B cell (primary cell): ENCODE measurements at regions not wholly inside any gene's neighbourhood (a gene's known extent, or its start where the extent isn't known, plus 50 kb on each side); places are given as distances from the start of the nearest gene placed in this dataset.

ENCODE experiments used
- ATAC-seq: fragments of 200-7000 bp; cut with Tn5 transposase; one replicate; pipeline ENCODE4 v1.10.0; 2021; ENCODE audit warnings: low read depth, mild to moderate bottlenecking, moderate number of reproducible peaks, moderate library complexity
- CTCF ChIA-PET: fragments of 350-600 bp; sonication (Branson Sonifier 250); formaldehyde crosslinking; loops from one replicate; lab custom pipeline; 2021; ENCODE audit warnings: antibody characterized with exemption, inconsistent platforms; lab: Charles Lee
- POLR2A ChIA-PET: fragments of 350-600 bp; sonication (Branson Sonifier 250); formaldehyde crosslinking; loops from one replicate; lab custom pipeline; 2021; ENCODE audit warnings: antibody characterized with exemption; lab: Charles Lee
- DNase-seq: peaks from one replicate; pipeline ENCODE4 v3.0.0; 2013
- H2AFZ ChIP-seq: 2 replicates; pipeline ENCODE4 v1.6.1; 2012; ENCODE audit warnings: mild to moderate bottlenecking, low read depth, low read length; ENCODE audit not compliant: insufficient read depth, poor library complexity, severe bottlenecking
- H3K27ac ChIP-seq, 2 donors: 1 replicate in 1 of 2; 2 replicates in 1 of 2; pipeline ENCODE4 v1.5.1; 2012 to 2013; ENCODE audit warnings: low read length in 2 of 2, mild to moderate bottlenecking in 2 of 2, moderate library complexity in 1 of 2
- H3K27me3 ChIP-seq, 4 experiments: fragments of 200-600 bp in 1 of 4; sonication (generic) in 1 of 4; replicated peaks in 1 of 4; 1 replicate in 2 of 4; 2 replicates in 2 of 4; pipeline versions ENCODE4 v1.6.1 to v1.7.0; 2013 to 2016; ENCODE audit warnings: low read length in 3 of 4, mild to moderate bottlenecking in 2 of 4, mixed read lengths in 1 of 4, moderate library complexity in 1 of 4; ENCODE audit not compliant: insufficient read depth in 4 of 4, control insufficient read depth in 3 of 4; ENCODE audit errors: control extremely low read depth in 1 of 4
- H3K36me3 ChIP-seq, 2 experiments: replicated peaks in 1 of 2; 1 replicate in 1 of 2; 2 replicates in 1 of 2; pipeline versions ENCODE4 v1.6.1 to v1.7.1; 2013; ENCODE audit warnings: low read length in 1 of 2; ENCODE audit not compliant: insufficient read depth in 2 of 2, control insufficient read depth in 1 of 2; ENCODE audit errors: control extremely low read depth in 1 of 2, extremely low read depth in 1 of 2
- H3K4me1 ChIP-seq, 2 donors: fragments of 200-600 bp in 1 of 2; sonication (generic) in 1 of 2; 1 replicate in 1 of 2; 2 replicates in 1 of 2; pipeline versions ENCODE4 v1.5.1 to v1.6.1; 2013 to 2017; ENCODE audit warnings: low read length in 2 of 2; ENCODE audit not compliant: control insufficient read depth in 2 of 2, insufficient read depth in 2 of 2
- H3K4me2 ChIP-seq: replicated peaks from 2 replicates; pipeline ENCODE3; 2012; ENCODE audit warnings: mild to moderate bottlenecking, low read depth, low read length; ENCODE audit not compliant: poor library complexity, severe bottlenecking
- H3K4me3 ChIP-seq, 5 experiments: fragments of 200-600 bp in 1 of 5; sonication (generic) in 1 of 5; 1 replicate in 3 of 5; 2 replicates in 2 of 5; pipeline versions ENCODE4 v1.5.1 to v1.7.0; 2011 to 2016; ENCODE audit warnings: low read length in 4 of 5, mild to moderate bottlenecking in 4 of 5, low read depth in 2 of 5, control low read depth in 1 of 5, moderate library complexity in 1 of 5; ENCODE audit not compliant: insufficient read depth in 1 of 5; ENCODE audit errors: control extremely low read depth in 1 of 5, extremely low read depth in 1 of 5
- H3K79me2 ChIP-seq: fragments of 200-600 bp; sonication (generic); one replicate; pipeline ENCODE4 v1.6.0; 2016; ENCODE audit warnings: low read length; ENCODE audit not compliant: control insufficient read depth, insufficient read depth
- H3K9ac ChIP-seq: fragments of 200-600 bp; sonication (generic); 2 replicates; pipeline ENCODE4 v1.6.1; 2017; ENCODE audit warnings: mild to moderate bottlenecking, low read length, moderate library complexity
- H3K9me3 ChIP-seq, 3 donors: one replicate each; pipeline versions ENCODE4 v1.6.1 to v1.7.1; 2013; ENCODE audit warnings: low read length in 2 of 3; ENCODE audit not compliant: control insufficient read depth in 2 of 3, insufficient read depth in 1 of 3; ENCODE audit errors: control extremely low read depth in 1 of 3
- H4K20me1 ChIP-seq: 2 replicates; pipeline ENCODE4 v1.6.0; 2012; ENCODE audit warnings: mild to moderate bottlenecking, low read length; ENCODE audit not compliant: insufficient read depth, control insufficient read depth, poor library complexity, severe bottlenecking
- H3K27ac Mint-ChIP-seq: one replicate; pipeline ENCODE4 v1.8.0; 2021; ENCODE audit warnings: mixed read lengths
- H3K27me3 Mint-ChIP-seq: one replicate; pipeline ENCODE4 v1.8.0; 2021; ENCODE audit warnings: mixed read lengths
- H3K4me1 Mint-ChIP-seq: one replicate; pipeline ENCODE4 v1.8.0; 2021; ENCODE audit warnings: mixed read lengths
- H3K4me3 Mint-ChIP-seq: one replicate; pipeline ENCODE4 v1.8.0; 2021; ENCODE audit warnings: mixed read lengths
- H3K9me3 Mint-ChIP-seq: one replicate; pipeline ENCODE4 v1.8.0; 2022; ENCODE audit warnings: mixed read lengths; ENCODE audit not compliant: insufficient read depth
- EZH2 ChIP-seq: IDR thresholded peaks from 2 replicates; pipeline ENCODE4 v1.6.1; 2012; ENCODE audit warnings: borderline replicate concordance, low read depth, mild to moderate bottlenecking, moderate library complexity, low read length; ENCODE audit not compliant: insufficient read depth, poor library complexity, severe bottlenecking
- WGBS: methylation state at CpG from one replicate; pipeline ENCODE4 v1.1.5; 2013; ENCODE audit warnings: missing lambda C conversion rate; ENCODE audit not compliant: insufficient coverage; 5-methylcytosine and 5-hydroxymethylcytosine counted together
- intact Hi-C: fragments of 100-400 bp; cut with micrococcal nuclease; formaldehyde crosslinking; loops from one replicate; pipeline ENCODE4 v1.10.0; 2022
- TF ChIP-seq, protein P1 (sequence below): fragments of 200-600 bp; IDR thresholded peaks from one replicate; pipeline ENCODE4 v1.8.0; 2022; ENCODE audit warnings: antibody characterized with exemption, mild to moderate bottlenecking

DNA sequence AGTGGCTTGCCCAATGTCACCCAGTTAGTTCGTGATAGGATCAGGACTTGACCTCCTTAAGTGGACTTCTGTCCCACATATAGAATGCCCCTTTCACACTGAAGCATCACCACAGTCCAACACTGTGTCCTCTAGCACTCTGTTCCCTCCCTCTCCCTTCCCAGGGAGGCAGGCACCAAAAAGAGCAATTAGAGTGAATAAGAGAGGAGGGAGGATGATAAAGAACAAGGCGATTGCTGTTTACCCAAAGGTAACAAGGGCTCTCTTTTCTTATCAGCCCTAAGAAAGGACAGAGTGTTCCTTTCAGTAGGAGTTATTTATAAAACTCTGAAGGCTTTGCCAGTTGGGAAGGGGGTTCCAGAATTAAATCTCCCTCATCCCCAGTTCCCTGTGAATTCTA lies 192.7 kb upstream of the ATP2B1 start:
- intact Hi-C loops, result no loop called here
- Mint-ChIP-seq H3K27me3 (no peaks in the 10 kb centered on the region), H3K9me3 (no peaks in the 10 kb centered on the region), H3K4me1 (peaks cover 11% of the 10 kb centered on the region), H3K27ac (no peak overlapping the region), H3K4me3 (no peak overlapping the region)
- no peak for DNase-seq
- TF ChIP-seq EZH2, result no peak
- TF ChIP-seq, protein P1, sequence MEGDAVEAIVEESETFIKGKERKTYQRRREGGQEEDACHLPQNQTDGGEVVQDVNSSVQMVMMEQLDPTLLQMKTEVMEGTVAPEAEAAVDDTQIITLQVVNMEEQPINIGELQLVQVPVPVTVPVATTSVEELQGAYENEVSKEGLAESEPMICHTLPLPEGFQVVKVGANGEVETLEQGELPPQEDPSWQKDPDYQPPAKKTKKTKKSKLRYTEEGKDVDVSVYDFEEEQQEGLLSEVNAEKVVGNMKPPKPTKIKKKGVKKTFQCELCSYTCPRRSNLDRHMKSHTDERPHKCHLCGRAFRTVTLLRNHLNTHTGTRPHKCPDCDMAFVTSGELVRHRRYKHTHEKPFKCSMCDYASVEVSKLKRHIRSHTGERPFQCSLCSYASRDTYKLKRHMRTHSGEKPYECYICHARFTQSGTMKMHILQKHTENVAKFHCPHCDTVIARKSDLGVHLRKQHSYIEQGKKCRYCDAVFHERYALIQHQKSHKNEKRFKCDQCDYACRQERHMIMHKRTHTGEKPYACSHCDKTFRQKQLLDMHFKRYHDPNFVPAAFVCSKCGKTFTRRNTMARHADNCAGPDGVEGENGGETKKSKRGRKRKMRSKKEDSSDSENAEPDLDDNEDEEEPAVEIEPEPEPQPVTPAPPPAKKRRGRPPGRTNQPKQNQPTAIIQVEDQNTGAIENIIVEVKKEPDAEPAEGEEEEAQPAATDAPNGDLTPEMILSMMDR, result no peak
- H2AFZ ChIP-seq, result no peak overlapping the region
- no peaks in the 10 kb centered on the region for H3K79me2 ChIP-seq
- H3K36me3 ChIP-seq, result no peaks in the 10 kb centered on the region
- H3K27me3 ChIP-seq, result no peaks in the 10 kb centered on the region
- WGBS, result 100% methylated on average over 2 of the region's 2 CpGs
- ChIA-PET POLR2A (no interaction called here), CTCF (no interaction called here)
- peaks cover 0 to 1% (median 0%) of the 10 kb centered on the region in 3 donors for H3K9me3 ChIP-seq
- H4K20me1 ChIP-seq, result no peaks in the 10 kb centered on the region
- H3K4me1 ChIP-seq, result peaks cover 4 to 8% of the 10 kb centered on the region in 2 donors
- H3K27ac ChIP-seq, result no peak overlapping the region
- H3K4me2 ChIP-seq, result no peak overlapping the region
- no peak for ATAC-seq
- H3K9ac ChIP-seq, result no peak overlapping the region
- no peak overlapping the region for H3K4me3 ChIP-seq

DNA sequence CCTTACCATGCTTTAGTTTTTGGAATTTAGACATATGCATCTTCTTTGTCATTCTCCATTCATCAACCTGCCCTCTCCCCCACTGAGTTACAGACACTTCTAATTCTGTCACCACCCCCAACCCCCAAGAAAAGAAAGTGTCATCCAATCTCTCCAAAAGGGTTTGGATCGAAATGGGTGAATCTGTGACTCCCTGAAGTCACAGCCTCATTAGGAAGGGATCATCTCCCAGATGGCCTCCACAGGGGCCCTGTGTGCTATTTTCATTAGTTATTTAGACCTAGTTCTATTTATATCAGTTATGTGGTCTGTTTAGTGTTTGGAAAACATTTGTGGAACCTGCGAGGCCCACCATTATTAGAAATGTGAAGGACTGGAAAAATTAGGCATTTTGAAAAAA lies 191.0 kb upstream of the ATP2B1 start:
- peaks cover 12% of the 10 kb centered on the region for H3K4me1 Mint-ChIP-seq
- no peaks in the 10 kb centered on the region for H4K20me1 ChIP-seq
- no peak overlapping the region for H3K4me3 Mint-ChIP-seq
- no peaks in the 10 kb centered on the region for H3K27me3 Mint-ChIP-seq
- POLR2A ChIA-PET, result no interaction called here
- no peak for DNase-seq
- no peak overlapping the region for H3K4me3 ChIP-seq
- H3K9me3 ChIP-seq, result peaks cover 0 to 1% (median 0%) of the 10 kb centered on the region in 3 donors
- intact Hi-C loops, result no loop called here
- H3K9me3 Mint-ChIP-seq, result no peaks in the 10 kb centered on the region
- H3K27ac ChIP-seq, result no peak overlapping the region
- no peak overlapping the region for H2AFZ ChIP-seq
- ATAC-seq, result no peak
- CTCF ChIA-PET, result no interaction called here
- TF ChIP-seq, protein P1, result no peak
- TF ChIP-seq EZH2, result no peak
- H3K4me2 ChIP-seq, result no peak overlapping the region
- H3K9ac ChIP-seq, result no peak overlapping the region
- no peak overlapping the region for H3K27ac Mint-ChIP-seq
- H3K79me2 ChIP-seq, result no peaks in the 10 kb centered on the region
- 100% methylated on average over 1 of the region's 2 CpGs for whole genome bisulfite sequencing
- H3K27me3 ChIP-seq, result no peaks in the 10 kb centered on the region
- no peaks in the 10 kb centered on the region for H3K36me3 ChIP-seq
- H3K4me1 ChIP-seq, result peaks cover 4 to 8% of the 10 kb centered on the region in 2 donors
